Left ventricle myocardium inferior (tissue), 1 donor: ENCODE measurements at regions not wholly inside any gene's neighbourhood (a gene's known extent, or its start where the extent isn't known, plus 50 kb on each side); places are given as distances from the start of the nearest gene placed in this dataset.

ENCODE experiments used
- DNase-seq: peaks from one replicate; pipeline ENCODE4 v3.0.0-alpha.2; 2020
- H3K27ac ChIP-seq: fragments of 200-600 bp; replicated peaks from 2 replicates; pipeline ENCODE4 v1.8.0; 2021
- H3K27me3 ChIP-seq: fragments of 200-600 bp; 2 replicates; pipeline ENCODE4 v1.8.0; 2021; ENCODE audit warnings: low read depth
- H3K36me3 ChIP-seq: fragments of 200-600 bp; 2 replicates; pipeline ENCODE4 v1.8.0; 2021
- H3K4me1 ChIP-seq: fragments of 200-600 bp; 2 replicates; pipeline ENCODE4 v1.8.0; 2021
- H3K4me3 ChIP-seq: fragments of 200-600 bp; 2 replicates; pipeline ENCODE4 v1.8.0; 2021; ENCODE audit warnings: mild to moderate bottlenecking, moderate library complexity
- H3K9me3 ChIP-seq: fragments of 200-600 bp; replicated peaks from 2 replicates; pipeline ENCODE4 v1.8.0; 2021
- CTCF ChIP-seq: fragments of 200-600 bp; IDR thresholded peaks from 2 replicates; pipeline ENCODE4 v1.8.0; 2021; ENCODE audit warnings: antibody characterized with exemption, mild to moderate bottlenecking, borderline replicate concordance
- intact Hi-C: fragments of 100-400 bp; cut with micrococcal nuclease; formaldehyde crosslinking; loops from one replicate; pipeline ENCODE4 v1.11.0; 2022
- donor health status: DM: no; HTN: yes; CAD: no; lungs with severe emphysema.

GRCh38 chr5:174356536-174356935, 311.0 kb downstream of the NSG2 start:
- Histone ChIP-seq H3K4me3 (no peak overlapping the region), H3K4me1 (no peaks in the 10 kb centered on the region), H3K36me3 (no peaks in the 10 kb centered on the region), H3K27me3 (peaks cover 2% of the 10 kb centered on the region), H3K9me3 (peaks cover 2% of the 10 kb centered on the region), H3K27ac (no peak overlapping the region)
- DNase-seq, result no peak
- intact Hi-C loops, result no loop called here
- no peak for TF ChIP-seq CTCF

DNA sequence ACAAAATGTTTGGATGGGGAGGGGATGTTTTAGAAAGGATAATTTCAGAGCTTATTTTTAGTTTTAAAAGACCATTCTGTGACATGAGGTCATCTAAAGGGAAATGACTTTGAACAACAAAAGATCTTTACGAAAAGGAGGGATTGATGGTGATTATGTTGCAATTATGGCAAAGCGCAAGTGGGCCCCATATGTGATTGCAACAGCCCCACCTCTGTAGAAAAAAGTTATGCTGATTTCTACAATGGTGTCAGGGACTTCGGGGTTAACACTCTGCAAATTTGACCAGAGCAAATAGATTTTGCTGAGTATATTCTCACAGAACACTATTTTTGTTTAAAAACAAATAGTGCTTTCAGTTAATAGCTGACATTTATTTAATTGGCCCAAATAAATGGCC, 312.8 kb downstream of the NSG2 start:
- H3K4me3 ChIP-seq, result no peak overlapping the region
- H3K27ac ChIP-seq, result no peak overlapping the region
- no peak for DNase-seq
- intact Hi-C loops, result no loop called here
- no peaks in the 10 kb centered on the region for H3K4me1 ChIP-seq
- H3K9me3 ChIP-seq, result peaks cover 19% of the 10 kb centered on the region
- no peaks in the 10 kb centered on the region for H3K36me3 ChIP-seq
- TF ChIP-seq CTCF, result no peak
- no peaks in the 10 kb centered on the region for H3K27me3 ChIP-seq

GRCh38 chr5:174359071-174359470, 313.6 kb downstream of the NSG2 start:
- no peak overlapping the region for H3K4me3 ChIP-seq
- no peaks in the 10 kb centered on the region for H3K4me1 ChIP-seq
- no peaks in the 10 kb centered on the region for H3K36me3 ChIP-seq
- H3K27me3 ChIP-seq, result no peaks in the 10 kb centered on the region
- TF ChIP-seq CTCF, result no peak
- intact Hi-C loops, result no loop called here
- peaks cover 22% of the 10 kb centered on the region for H3K9me3 ChIP-seq
- no peak overlapping the region for H3K27ac ChIP-seq
- DNase-seq, result no peak

DNA sequence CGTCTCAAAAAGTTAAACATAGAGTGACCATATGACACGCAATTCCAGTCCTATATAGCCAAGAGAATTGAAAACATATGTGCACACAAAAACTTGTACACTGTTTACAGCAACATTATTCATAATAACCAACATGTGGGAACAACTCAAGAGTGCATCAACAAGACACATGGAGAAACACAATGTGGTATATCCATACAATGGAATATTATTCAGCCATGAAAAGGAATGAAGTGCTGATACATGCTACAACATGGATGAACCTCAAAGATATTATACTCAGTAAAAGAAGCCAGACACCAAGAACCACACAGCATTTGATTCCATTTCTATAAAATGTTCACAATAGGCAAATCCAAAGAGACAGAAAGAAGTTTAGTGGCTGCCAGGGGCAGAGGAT, 317.0 kb downstream of the NSG2 start:
- DNase-seq, result no peak
- peaks cover 15% of the 10 kb centered on the region for H3K27me3 ChIP-seq
- H3K4me1 ChIP-seq, result no peaks in the 10 kb centered on the region
- peaks cover 22% of the 10 kb centered on the region for H3K9me3 ChIP-seq
- no peak for TF ChIP-seq CTCF
- intact Hi-C loops, result no loop called here
- no peaks in the 10 kb centered on the region for H3K36me3 ChIP-seq
- no peak overlapping the region for H3K27ac ChIP-seq
- no peak overlapping the region for H3K4me3 ChIP-seq

DNA sequence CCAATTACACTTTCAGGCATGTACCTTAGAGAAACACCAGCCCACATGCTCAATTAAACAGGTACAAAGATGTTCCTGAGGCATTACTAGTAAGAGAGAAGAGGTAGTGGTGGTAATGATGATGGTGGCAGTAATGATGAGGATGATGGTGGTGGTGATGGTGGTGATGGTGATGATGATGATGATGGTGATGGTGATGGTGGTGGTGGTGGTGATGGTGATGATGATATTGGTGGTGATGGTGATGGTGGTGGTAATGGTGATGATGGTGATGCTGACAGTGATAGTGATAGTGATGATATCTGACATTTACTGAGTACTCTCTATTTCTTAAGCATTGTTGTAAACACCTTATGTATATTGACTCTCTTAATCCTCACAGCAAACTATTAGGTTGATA, 318.4 kb downstream of the NSG2 start:
- intact Hi-C loops, result no loop called here
- no peak for TF ChIP-seq CTCF
- H3K27ac ChIP-seq, result no peak overlapping the region

GRCh38 chr5:174364676-174365075, 319.2 kb downstream of the NSG2 start:
- Histone ChIP-seq H3K36me3 (no peaks in the 10 kb centered on the region), H3K9me3 (peaks cover 22% of the 10 kb centered on the region), H3K27ac (no peak overlapping the region), H3K27me3 (peaks cover 30% of the 10 kb centered on the region), H3K4me1 (no peaks in the 10 kb centered on the region), H3K4me3 (no peak overlapping the region)
- intact Hi-C loops, result no loop called here
- no peak for DNase-seq
- TF ChIP-seq CTCF, result no peak

More for the DNA sequence above, 318.4 kb downstream of the NSG2 start:
- no peaks in the 10 kb centered on the region for H3K36me3 ChIP-seq
- peaks cover 22% of the 10 kb centered on the region for H3K9me3 ChIP-seq
- no peak overlapping the region for H3K4me3 ChIP-seq
- H3K27me3 ChIP-seq, result peaks cover 27% of the 10 kb centered on the region
- no peak for DNase-seq
- H3K4me1 ChIP-seq, result no peaks in the 10 kb centered on the region
